GM18517 (cell line): ENCODE measurements at regions not wholly inside any gene's neighbourhood (a gene's known extent, or its start where the extent isn't known, plus 50 kb on each side); places are given as distances from the start of the nearest gene placed in this dataset.

Experiments used
- ATAC-seq: cut with Tn5 transposase; IDR thresholded peaks from one replicate; pipeline ENCODE4 v1.9.1; 2021; ENCODE audit warnings: mild to moderate bottlenecking, moderate library complexity; ENCODE audit not compliant: unreplicated experiment

DNA sequence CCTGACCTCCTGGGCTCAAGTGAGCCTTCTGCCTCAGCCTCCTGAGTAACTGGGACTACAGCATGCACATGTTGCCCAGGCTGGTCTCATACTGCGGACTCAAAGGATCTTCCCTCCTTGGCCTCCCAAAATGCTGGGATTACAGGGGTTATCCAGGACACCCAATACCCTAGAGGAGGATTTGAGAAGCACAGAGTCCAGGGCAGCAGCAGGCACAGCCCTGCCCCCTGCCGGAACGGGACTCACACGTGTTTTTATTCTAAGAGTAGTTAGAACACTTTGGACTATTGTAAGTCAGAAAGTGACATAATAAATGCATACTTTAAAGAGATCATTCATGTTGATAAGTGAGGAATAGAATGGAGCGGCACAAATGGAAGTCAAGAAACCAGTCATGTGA, 80.2 kb downstream of the C6orf118 start:
- ATAC-seq: no peak

- ATAC-seq: no peak
Measured at GRCh38 chr6:165227644-165228329, 81.6 kb downstream of the C6orf118 start.

GRCh38 chr6:165223736-165224135, 85.7 kb downstream of the C6orf118 start:
- ATAC-seq: no peak

DNA sequence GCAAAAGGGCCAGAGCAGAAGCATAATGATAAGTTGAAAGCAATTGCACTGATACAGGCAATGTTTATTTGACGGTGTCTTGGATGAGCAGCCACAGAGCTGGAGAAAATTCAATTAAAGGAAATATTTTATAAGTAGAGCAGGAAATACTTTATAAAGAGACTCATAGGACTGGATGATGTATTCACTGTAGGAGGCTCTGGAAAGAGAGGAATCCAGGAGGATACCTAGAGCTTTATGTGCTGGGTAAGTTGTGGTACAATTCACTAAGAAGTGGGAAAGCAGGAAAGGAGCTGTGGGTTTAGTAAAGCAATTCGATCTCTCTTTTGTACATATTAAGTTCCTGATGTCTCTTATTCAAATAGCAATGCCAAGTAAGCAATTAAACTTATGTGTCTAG, 86.3 kb downstream of the C6orf118 start:
- ATAC-seq: no peak

DNA sequence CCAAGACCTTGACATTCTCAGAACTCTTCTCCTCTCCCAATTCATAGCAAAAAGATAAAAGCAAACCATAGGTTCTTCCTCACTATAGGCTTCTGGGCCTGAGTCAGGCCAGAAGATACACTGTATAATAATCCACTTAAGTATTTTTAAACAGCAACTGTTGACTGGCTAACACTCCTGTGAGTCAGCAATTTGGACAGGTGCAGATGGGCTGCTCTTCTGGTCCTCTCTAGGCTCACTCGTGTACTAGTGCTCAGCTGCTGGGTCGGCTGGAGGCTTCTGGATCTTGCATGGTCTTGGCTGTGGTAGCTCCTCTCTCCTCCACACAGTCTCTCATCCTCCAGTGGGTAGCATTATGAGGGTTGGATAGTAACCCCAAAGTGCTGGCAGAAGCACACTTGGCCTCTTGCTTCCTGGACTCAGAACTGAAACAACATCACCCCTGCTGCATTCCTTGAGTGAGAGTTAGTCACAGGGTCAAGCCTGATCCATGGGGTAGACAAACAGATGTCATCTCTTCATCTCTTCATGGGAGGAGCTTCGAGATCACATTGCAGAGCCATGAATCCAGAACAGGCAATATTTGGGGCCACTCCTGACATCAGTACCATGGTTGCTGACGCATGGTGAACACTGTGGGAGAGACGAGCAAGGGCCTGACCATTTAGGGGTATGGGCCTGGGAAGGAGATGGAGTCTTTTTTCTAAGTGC, 86.9 kb downstream of the C6orf118 start:
- no peak for ATAC-seq

GRCh38 chr6:165220045-165220444, 89.4 kb downstream of the C6orf118 start:
- no peak for ATAC-seq

DNA sequence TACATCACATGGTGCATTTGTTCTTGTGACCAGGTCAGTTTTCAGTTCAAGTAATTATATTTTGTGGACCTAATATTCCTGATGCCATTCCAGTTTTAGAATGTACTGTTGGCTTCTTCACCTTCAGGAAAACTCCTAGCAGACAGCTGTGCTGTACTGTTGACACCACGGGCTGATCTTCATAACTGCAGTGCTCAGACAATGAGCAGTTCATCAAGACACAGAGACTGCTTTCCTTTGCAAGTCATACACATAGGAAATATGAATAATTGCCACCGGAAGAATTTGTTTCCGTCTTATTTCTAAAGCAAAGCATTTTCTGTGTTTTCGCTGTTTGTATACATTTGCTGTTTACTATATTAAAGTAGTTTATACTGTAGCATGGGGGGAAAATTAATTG, 89.8 kb downstream of the C6orf118 start:
- ATAC-seq: no peak

DNA sequence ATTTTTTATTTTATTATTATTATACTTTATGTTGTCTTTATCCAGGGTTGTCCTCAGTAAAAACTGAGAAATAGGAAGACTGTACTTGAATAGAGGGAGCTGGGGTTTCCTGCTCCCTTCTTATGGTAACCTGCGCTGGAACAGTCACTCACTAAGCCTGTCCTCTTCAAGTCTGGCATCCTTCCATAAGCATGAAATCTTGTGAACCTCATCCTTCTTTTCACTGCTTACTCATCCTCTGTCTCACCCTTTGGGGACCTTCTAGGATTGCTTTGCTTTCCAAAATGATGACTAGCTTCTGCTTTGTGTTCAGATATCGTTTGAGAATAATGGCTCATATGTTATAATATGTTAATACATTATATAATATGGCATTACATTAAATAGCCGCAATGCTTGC, 90.6 kb downstream of the C6orf118 start:
- ATAC-seq: no peak

DNA sequence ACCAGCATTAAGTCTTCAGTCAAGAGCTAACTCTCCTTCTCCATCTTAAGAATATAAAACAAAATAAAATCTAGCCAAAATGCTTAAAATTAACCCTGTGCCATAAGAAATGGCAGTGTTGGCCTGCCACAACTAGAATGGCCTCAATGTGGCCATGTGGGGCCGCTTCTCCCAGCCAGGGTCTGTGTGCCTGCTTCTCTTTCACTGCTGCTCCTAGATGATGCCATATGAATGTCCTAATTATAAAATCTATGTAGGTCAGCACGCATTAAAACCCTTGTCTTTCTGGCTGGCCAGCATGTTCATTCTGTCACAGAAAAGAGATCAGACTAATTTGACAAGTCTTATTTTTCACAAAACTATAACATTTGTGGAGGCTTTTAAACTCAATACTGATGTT, 102.6 kb downstream of the C6orf118 start:
- no peak for ATAC-seq

GRCh38 chr6:165205632-165206031, 103.8 kb downstream of the C6orf118 start:
- ATAC-seq: no peak

DNA sequence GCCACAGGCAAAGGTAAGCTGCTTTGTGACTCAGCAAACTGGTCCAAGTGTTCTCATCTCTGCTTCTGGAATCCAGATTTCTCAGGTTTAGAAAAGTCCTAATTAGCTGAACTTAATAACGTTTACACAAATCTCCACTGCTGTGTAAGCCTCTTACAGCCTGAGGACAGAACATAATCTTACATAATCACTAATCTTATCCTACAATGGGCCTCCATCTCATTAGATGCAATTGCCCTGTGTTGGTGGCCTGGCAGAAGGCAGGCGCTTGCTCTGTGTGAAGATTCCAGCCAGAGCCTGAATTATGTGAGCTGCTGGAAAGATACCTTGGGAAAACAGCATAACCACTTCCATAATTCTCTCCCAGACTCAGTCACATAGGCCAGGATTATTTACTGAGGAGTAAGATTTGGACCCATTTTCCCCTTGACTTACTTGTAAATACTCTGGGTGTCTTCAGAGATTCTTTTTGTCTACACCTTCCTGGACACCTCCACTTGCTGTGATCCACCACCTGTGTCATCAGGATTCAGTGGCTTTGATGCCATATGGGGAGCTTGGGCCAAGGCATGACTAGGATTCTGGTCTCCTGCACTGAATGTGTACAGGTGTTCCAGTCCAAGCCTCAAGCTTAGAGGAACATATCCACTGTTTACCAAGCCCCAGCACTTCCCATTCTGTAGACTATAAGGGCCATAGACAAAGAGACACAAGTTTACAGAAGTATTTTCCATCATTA, 104.4 kb downstream of the C6orf118 start:
- no peak for ATAC-seq

GRCh38 chr6:165200178-165200577, 109.2 kb downstream of the C6orf118 start:
- no peak for ATAC-seq

- no peak for ATAC-seq
Measured at GRCh38 chr6:165191461-165191860, 117.9 kb downstream of the C6orf118 start.

GRCh38 chr6:165186441-165187205, 122.8 kb downstream of the C6orf118 start:
- no peak for ATAC-seq

DNA sequence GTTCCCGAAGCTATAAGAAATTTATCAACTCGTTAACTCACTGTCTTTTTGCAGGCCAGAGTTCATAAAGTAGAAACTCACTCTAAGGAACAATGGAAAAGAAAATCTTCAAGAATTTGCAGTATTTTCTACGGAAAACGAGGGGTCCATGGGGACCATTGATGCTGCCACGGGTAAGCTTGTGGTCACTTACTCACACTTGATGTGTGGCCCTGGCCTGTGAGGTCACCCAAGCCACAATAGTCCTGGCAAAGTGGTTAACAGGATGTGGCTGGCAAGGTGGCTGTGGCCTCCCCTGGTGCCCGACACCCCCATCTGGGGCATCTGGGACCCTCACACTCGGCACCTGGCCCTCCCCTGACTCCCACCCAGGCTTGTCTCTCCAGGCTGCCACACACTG, 123.4 kb downstream of the C6orf118 start:
- no peak for ATAC-seq

DNA sequence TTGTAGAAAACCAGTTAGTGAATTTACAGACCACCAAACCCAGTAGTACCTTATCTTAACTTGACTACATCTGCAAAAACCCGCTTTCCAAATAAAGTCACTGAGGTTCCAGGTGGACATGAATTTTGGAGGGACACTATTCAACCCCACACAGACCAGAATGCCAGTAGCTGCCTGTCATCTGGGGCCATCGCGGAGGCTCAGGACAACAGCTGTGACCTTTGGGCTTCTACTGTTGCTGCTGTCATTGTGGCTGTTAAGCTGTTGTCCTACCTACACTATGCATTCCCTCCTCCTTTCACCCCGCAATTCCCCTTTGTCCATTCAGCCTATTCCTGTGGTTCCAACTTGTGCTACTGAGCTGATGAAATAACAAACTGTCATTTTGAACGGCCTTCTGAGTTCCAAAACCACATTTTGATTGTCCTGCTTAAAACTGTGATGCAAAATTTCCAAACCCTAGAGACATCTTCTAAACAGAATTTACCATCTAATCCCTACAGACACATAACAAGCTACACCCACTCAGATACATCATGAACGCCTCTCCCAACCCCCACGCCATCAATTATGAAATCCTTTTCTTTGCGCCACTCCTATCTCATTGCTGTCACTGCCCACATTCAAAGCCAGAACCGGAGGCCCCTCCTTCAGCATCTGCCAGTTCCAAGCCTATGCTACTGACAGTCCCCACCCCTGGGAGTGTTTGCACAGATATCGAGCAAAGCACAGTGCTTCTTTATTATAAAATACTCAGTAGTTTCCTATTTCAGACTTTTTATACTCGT, 125.0 kb downstream of the C6orf118 start:
- no peak for ATAC-seq

GRCh38 chr6:165183496-165184140, 125.8 kb downstream of the C6orf118 start:
- no peak for ATAC-seq

DNA sequence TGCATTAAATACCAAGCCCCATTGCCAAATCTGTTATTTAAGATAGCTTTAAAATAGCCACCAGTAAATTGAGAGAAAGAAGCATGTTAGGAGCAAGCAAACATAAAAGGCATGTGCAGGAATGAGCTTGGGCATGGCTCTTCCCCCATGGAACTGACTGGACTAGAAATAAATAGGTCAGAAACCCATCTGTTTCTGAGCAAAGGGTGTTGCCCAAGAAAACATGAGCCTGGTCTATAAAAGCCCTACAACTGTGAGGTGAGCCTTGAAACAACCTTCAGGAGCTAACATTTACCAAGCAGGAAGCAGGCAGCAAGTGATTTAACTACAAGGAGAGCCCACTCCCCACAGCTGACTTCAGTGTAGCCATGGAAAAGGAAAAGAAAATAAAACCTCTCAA, 126.3 kb downstream of the C6orf118 start:
- ATAC-seq: no peak

DNA sequence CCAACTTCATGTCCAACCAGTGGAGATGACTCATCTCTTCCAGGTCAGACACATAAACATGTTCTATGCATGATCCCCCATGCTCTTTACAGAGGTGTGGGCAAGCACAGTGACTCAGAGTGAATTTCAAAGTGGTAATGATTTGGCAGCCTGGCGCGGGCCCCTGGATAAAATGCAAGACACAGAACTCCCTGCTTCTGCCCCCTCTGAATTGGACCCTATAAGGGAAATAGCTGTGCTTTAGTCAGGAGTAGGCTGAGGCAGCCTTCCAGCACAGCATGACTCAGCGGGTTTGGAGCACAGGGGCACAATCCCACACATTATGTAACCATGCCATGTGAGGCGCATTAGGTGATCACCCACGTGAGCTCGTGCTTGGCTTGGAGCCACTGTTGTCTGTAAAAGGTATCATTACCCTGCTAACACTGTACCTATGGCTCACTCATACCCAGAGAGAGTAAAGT, 127.4 kb downstream of the C6orf118 start:
- ATAC-seq: no peak

DNA sequence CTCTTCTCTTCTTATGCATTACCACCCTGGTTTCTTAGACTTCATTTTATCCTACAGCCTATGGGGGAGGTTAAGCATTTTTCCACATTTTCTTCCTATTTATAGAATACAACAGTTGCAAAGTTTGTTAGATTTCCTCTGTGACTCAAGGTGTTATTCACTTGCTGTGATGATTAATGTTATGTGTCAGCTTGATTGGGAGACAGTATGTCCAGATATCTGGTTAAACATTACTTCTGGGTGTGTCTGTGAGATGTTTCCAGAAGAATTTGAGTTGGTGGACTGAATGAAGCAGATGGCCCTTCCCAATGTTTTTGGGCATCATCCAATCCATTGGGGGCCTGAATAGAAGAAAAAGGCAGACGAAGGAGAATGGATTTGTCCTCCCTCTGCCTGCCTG, 131.3 kb downstream of the C6orf118 start:
- ATAC-seq: no peak
